ENCODE measurements at regions not wholly inside any gene's neighbourhood (a gene's known extent, or its start where the extent isn't known, plus 50 kb on each side); places are given as distances from the start of the nearest gene placed in this dataset.

GRCh38 chr1:216926720-216927510, 203.7 kb upstream of the ESRRG start:
- TF ChIP-seq CTCF (IDR thresholded peaks at IDR 0.05; ENCODE audit: low read depth, low read length), result no peak
- DNase-seq (ENCODE audit: extremely low read depth, low read depth), result no peak

GRCh38 chr1:216925962-216926625, 202.9 kb upstream of the ESRRG start:
- no peak for DNase-seq (ENCODE audit: extremely low read depth, low read depth)
- TF ChIP-seq CTCF (IDR thresholded peaks at IDR 0.05; ENCODE audit: low read depth, low read length), result no peak

- TF ChIP-seq CTCF (IDR thresholded peaks at IDR 0.05; ENCODE audit: low read depth, low read length), result no peak
- no peak for DNase-seq (ENCODE audit: extremely low read depth, low read depth)
Measured at GRCh38 chr1:216924732-216925131, 201.5 kb upstream of the ESRRG start.

GRCh38 chr1:216923601-216924000, 200.4 kb upstream of the ESRRG start:
- DNase-seq (ENCODE audit: extremely low read depth, low read depth), result no peak
- TF ChIP-seq CTCF (IDR thresholded peaks at IDR 0.05; ENCODE audit: low read depth, low read length), result no peak

GRCh38 chr1:216922406-216922805, 199.2 kb upstream of the ESRRG start:
- no peak for DNase-seq (ENCODE audit: extremely low read depth, low read depth)
- no peak for TF ChIP-seq CTCF (IDR thresholded peaks at IDR 0.05; ENCODE audit: low read depth, low read length)

- TF ChIP-seq CTCF (IDR thresholded peaks at IDR 0.05; ENCODE audit: low read depth, low read length), result no peak
- no peak for DNase-seq (ENCODE audit: extremely low read depth, low read depth)
Measured at GRCh38 chr1:216921866-216922265, 198.6 kb upstream of the ESRRG start.
